Stomach (tissue), 4 donors: ENCODE measurements at regions not wholly inside any gene's neighbourhood (a gene's known extent, or its start where the extent isn't known, plus 50 kb on each side); places are given as distances from the start of the nearest gene placed in this dataset.

Experiments
- POLR2A ChIP-seq, 4 donors: fragments of 450-650 bp; IDR thresholded peaks; one replicate each; pipeline ENCODE4 v1.6.1; 2016; ENCODE audit warnings: antibody characterized with exemption in 4 of 4, control low read depth in 2 of 4, mild to moderate bottlenecking in 1 of 4, moderate library complexity in 1 of 4
- POLR2AphosphoS5 ChIP-seq, 3 donors: sonication (generic); formaldehyde crosslinking; IDR thresholded peaks; one replicate each; pipeline ENCODE4 v1.6.1; 2016; ENCODE audit warnings: antibody characterized with exemption in 3 of 3
- TF ChIP-seq, protein P1 (sequence below), 7 experiments: fragments of 450-650 bp in 4 of 7; fragments of 200-600 bp in 3 of 7; sonication (generic) in 3 of 7; IDR thresholded peaks; one replicate each; pipeline ENCODE4 v1.5.1; 2016 to 2019; ENCODE audit warnings: antibody characterized with exemption in 7 of 7, control low read depth in 2 of 7, mild to moderate bottlenecking in 1 of 7

DNA sequence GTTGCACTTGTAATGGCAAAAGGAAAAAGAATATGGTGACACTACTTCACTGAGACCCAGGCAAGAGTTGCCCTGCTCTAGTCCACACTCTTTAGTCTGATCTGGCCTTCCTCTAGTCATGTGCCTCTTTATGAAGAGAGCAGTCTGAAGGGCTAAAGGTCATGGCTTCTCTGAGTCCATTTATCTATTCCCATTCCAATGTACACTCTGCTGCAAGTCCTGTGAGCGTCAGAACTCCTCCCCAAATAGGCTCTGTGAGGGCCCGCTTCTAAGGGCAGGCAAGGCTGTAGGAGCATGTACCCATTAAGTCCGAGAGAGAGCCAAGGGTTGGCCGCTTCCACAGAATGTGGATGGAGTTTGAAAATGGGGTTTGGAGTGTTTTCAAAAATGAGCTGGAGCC lies 209.3 kb downstream of the AHR start:
- TF ChIP-seq POLR2AphosphoS5 (IDR thresholded peaks at IDR 0.05) (no peak), POLR2A (IDR thresholded peaks at IDR 0.05) (no peak)
- TF ChIP-seq, protein P1, sequence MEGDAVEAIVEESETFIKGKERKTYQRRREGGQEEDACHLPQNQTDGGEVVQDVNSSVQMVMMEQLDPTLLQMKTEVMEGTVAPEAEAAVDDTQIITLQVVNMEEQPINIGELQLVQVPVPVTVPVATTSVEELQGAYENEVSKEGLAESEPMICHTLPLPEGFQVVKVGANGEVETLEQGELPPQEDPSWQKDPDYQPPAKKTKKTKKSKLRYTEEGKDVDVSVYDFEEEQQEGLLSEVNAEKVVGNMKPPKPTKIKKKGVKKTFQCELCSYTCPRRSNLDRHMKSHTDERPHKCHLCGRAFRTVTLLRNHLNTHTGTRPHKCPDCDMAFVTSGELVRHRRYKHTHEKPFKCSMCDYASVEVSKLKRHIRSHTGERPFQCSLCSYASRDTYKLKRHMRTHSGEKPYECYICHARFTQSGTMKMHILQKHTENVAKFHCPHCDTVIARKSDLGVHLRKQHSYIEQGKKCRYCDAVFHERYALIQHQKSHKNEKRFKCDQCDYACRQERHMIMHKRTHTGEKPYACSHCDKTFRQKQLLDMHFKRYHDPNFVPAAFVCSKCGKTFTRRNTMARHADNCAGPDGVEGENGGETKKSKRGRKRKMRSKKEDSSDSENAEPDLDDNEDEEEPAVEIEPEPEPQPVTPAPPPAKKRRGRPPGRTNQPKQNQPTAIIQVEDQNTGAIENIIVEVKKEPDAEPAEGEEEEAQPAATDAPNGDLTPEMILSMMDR (IDR thresholded peaks at IDR 0.05), result no peak
